NCI-H774 (cell line): ENCODE measurements at regions not wholly inside any gene's neighbourhood (a gene's known extent, or its start where the extent isn't known, plus 50 kb on each side); places are given as distances from the start of the nearest gene placed in this dataset.

Experiments used
- DNase-seq: peaks from one replicate; lab custom pipeline; 2025; lab: John Stamatoyannopoulos, UW

- no peak for DNase-seq
Observed at GRCh38 chr1:91575909-91576519, 75.4 kb downstream of the CDC7 start.

- no peak for DNase-seq
Observed at GRCh38 chr1:91578320-91579109, 77.9 kb downstream of the CDC7 start.

GRCh38 chr1:91579658-91580228 lies 79.1 kb downstream of the CDC7 start:
- DNase-seq, result no peak

GRCh38 chr1:91582431-91582921 lies 81.8 kb downstream of the CDC7 start:
- DNase-seq, result no peak

GRCh38 chr1:91583326-91583755 lies 82.7 kb downstream of the CDC7 start:
- no peak for DNase-seq

DNA sequence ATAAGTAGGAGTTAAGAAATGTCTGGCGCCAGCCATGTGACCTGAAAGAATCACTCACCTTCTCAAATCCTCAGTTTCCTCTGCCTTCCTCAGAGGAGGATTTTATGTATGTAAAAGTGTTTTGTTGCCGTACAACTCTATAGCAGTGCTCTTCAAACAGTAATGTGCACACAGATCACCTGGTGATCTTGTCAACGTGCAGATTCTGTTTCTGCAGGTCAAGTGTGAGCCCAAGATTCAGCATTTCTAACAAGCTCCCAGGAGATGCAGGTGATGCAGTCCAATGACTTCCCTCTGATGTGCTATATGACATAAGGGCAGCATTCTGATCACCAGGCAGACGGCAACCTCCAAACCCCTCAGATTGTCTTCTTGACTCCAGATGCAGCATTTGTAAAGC lies 83.7 kb downstream of the CDC7 start:
- DNase-seq, result no peak

GRCh38 chr1:91584878-91585277 lies 84.2 kb downstream of the CDC7 start:
- no peak for DNase-seq

- no peak for DNase-seq
Observed at GRCh38 chr1:91585502-91585901, 84.9 kb downstream of the CDC7 start.

GRCh38 chr1:91585982-91586381 lies 85.3 kb downstream of the CDC7 start:
- DNase-seq, result no peak

DNA sequence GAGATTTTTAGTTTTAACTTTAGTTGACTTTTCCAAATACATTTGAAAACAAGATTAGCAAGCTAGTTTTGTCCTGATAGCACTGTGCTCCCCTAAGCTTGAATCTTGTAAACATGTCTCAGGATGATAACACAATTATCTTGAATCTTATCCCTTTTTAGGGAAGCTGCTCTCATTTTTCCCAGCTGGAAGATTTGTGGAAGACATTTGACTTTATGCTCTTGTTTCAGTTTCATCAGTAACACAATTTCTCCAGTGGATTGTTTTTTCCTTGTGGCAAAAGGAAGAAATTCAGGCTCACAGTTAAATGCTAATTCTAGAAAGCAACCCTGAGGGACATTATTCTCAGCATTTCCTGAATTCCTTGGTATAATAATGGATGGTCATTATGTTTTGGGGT lies 88.8 kb downstream of the CDC7 start:
- DNase-seq, result no peak

- no peak for DNase-seq
Observed at GRCh38 chr1:91591175-91591974, 90.7 kb downstream of the CDC7 start.

DNA sequence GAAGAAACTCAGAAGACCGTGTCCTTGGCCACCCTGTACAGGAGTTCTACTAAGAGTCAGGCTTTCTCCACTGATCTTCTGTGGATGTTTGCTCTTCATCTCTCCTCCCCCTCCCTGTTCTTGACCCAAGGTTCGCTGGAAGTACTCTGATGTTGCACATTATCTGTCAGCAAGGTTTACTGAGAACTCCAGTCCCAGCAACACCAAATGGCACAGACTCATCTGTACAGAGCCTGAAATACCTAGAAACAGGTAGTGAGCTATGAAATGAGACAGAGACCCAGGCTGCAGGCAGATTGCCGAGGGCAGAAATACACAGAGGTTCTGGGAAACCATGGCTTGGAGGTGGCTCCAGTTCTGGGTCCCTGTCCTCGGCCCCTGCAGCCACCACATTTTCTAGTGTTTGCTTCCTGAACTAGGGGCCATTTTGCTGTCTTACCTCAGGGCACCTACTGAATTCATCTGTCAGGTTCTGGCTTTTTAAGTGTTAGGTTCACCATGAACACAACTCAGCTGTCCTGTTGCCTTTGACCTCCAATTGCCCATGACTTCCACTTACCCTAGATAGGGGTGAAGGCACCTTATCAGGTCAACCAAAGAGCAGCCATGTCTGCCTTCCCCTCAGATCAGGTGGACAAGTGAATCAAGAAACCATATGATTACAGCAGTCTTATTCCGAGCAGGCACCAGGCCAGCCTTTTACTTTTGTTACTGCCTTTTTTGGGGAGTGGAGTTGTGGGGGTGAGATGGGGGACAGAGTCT lies 92.2 kb downstream of the CDC7 start:
- no peak for DNase-seq

- DNase-seq, result no peak
Observed at GRCh38 chr1:91594383-91595055, 93.9 kb downstream of the CDC7 start.

DNA sequence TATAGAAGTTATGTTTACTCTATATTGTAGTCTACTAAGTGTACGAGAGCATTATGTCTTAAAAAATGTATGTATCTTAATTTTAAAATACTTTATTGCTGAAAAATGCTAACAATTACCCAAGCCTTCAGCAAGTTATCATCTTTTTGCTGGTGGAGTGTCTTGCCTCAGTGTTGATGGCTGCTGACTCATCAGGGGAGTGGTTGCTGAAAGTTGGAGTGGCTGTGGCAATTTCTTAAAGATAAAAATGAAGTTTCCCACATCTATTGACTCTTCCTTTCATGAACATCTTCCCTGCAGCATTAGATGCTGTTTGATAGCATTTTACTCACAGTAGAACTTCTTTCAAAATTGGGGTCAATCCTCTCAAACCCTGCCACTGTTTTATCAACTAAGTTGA lies 95.8 kb downstream of the CDC7 start:
- DNase-seq, result no peak

GRCh38 chr1:91597215-91597614 lies 96.6 kb downstream of the CDC7 start:
- no peak for DNase-seq

- no peak for DNase-seq
Observed at GRCh38 chr1:91600431-91601337, 100.0 kb downstream of the CDC7 start.

DNA sequence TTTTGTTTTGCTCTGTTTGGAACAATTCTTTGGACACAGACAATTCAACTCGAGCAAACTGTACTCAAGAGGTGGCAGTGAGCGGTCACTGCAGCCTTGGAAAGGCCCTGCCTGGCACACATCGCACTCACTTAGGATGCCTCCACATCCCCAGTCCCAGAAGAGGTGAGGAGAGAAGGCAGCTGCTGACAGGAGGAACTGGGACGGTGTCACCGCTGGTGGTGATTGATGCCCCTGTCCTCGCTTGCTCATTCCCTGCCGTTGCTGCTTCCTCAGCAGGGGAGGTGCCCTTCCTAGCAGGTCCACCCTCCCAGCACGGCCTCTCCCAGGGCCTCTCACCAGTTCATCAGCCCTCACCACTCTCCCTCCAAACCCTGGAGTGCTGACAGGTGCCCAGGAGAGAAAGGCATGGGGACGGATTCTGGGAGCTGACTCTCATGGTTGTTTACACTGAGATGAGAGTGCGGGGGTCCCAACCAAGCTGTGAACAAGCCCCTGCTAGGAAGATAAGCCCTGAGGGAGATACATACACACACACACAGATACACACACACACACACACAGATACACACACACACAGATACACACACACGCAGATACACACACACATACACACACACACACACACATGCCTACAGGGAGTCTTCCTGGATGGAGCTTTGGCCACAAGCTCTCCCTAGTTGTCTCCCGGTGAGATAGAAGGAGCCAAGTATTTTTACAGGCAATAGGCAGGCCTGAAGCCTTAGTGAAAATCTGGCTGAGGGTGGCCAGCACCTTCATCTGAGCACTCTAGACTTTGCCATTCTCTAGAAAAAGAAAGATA lies 101.1 kb downstream of the CDC7 start:
- DNase-seq, result no peak

DNA sequence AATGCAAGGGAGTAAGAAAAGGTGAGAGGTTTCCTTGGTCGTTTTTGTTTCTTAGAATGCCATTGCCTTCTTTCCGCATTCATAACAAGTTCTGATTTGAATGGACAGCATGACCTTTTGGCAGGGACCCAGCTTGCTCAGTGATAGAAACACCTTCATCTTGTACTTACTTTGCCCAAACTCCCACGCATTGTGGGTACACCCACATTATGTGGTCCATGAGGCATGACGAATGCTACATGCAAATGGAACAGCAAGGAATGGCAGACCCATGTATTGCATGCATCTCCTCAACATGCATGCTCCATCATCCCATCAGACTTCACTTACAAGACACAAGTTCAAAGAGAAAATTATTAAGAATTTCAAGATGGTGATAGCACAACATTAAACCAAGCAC lies 102.8 kb downstream of the CDC7 start:
- no peak for DNase-seq

DNA sequence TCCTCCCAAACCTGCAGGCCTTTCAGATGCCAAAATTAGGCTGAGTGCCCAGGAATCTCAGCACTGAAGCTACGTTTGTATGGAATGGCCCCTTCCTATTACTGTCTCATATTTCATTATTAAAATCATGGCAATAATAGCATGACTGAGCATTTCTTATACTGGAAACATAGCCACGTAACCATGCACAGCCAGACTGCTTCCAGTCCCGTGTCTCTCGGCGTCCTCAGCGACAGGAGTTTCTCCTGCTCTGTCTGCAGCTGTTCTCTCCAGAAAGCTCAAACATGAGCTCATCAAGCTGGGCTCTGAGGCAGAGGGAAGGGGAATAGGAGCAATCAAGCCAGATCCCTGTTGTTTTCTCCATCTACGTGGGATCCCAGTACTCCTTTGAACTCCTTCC lies 104.0 kb downstream of the CDC7 start:
- no peak for DNase-seq
